OCI-LY7 (cell line): ENCODE measurements at regions not wholly inside any gene's neighbourhood (a gene's known extent, or its start where the extent isn't known, plus 50 kb on each side); places are given as distances from the start of the nearest gene placed in this dataset.

Experiments used
- EZH2phosphoT487 ChIP-seq: fragments of 200-600 bp; sonication (generic); IDR thresholded peaks from 2 replicates; pipeline ENCODE4 v1.6.1; 2018; ENCODE audit warnings: low read depth, borderline replicate concordance, mild to moderate bottlenecking, mixed run types, antibody characterized with exemption, low read length, moderate library complexity, mixed read lengths
- TF ChIP-seq, protein P1 (sequence below): fragments of 200-600 bp; sonication (generic); conservative IDR thresholded peaks from 2 replicates; pipeline ENCODE4 v1.5.1; 2014; ENCODE audit warnings: mild to moderate bottlenecking, antibody characterized with exemption, low read length, moderate library complexity, mixed read lengths

DNA sequence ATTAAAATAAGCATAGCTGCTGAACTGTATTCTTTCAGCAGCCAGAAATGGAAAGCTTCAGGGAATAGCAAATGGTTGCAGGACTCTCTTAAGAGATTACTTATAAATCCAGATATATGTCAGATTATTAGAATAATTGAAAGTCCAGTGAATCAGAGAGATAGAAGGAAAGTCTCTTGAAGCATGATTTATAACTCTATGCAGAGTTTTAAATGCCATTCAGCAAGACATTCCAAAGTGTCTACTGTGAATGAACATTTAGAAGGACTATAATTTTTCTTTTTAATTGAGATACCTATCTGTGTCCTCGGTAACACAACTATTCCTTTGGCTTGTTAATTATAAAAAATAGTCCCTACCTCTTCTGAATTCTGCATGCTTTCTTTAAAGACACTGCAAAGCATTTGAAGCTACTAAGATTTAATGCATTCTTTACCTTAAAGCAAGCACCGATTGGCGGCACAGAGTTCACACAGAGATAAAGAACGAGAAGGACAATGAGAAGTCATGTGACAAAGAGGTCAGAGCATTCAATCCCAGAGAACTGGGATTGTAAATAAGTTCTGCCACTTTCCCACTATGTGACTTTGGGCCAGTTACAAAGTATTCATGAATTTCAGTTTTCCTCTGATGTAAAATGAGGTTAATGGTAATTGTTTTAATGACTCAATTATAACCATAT lies 371.0 kb upstream of the ATP2B1 start:
- TF ChIP-seq, protein P1, sequence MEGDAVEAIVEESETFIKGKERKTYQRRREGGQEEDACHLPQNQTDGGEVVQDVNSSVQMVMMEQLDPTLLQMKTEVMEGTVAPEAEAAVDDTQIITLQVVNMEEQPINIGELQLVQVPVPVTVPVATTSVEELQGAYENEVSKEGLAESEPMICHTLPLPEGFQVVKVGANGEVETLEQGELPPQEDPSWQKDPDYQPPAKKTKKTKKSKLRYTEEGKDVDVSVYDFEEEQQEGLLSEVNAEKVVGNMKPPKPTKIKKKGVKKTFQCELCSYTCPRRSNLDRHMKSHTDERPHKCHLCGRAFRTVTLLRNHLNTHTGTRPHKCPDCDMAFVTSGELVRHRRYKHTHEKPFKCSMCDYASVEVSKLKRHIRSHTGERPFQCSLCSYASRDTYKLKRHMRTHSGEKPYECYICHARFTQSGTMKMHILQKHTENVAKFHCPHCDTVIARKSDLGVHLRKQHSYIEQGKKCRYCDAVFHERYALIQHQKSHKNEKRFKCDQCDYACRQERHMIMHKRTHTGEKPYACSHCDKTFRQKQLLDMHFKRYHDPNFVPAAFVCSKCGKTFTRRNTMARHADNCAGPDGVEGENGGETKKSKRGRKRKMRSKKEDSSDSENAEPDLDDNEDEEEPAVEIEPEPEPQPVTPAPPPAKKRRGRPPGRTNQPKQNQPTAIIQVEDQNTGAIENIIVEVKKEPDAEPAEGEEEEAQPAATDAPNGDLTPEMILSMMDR = no peak
- TF ChIP-seq EZH2phosphoT487 = no peak
